AG09309 (cell line): ENCODE measurements at regions not wholly inside any gene's neighbourhood (a gene's known extent, or its start where the extent isn't known, plus 50 kb on each side); places are given as distances from the start of the nearest gene placed in this dataset.

Experiments used
- DNase-seq: peaks from one replicate; pipeline ENCODE4 v3.0.0-alpha.2; 2010; ENCODE audit warnings: low read depth
- H3K4me3 ChIP-seq: 2 replicates; pipeline ENCODE4 v1.5.1; 2011; ENCODE audit warnings: mild to moderate bottlenecking, low read depth, low read length, moderate library complexity; ENCODE audit not compliant: control insufficient read depth
- TF ChIP-seq, protein P1 (sequence below): IDR thresholded peaks from 2 replicates; pipeline ENCODE4 v1.5.1; 2011; ENCODE audit warnings: mild to moderate bottlenecking, low read depth, low read length, inconsistent platforms; ENCODE audit not compliant: insufficient read depth, control insufficient read depth; ENCODE audit errors: missing control alignments

- TF ChIP-seq, protein P1, sequence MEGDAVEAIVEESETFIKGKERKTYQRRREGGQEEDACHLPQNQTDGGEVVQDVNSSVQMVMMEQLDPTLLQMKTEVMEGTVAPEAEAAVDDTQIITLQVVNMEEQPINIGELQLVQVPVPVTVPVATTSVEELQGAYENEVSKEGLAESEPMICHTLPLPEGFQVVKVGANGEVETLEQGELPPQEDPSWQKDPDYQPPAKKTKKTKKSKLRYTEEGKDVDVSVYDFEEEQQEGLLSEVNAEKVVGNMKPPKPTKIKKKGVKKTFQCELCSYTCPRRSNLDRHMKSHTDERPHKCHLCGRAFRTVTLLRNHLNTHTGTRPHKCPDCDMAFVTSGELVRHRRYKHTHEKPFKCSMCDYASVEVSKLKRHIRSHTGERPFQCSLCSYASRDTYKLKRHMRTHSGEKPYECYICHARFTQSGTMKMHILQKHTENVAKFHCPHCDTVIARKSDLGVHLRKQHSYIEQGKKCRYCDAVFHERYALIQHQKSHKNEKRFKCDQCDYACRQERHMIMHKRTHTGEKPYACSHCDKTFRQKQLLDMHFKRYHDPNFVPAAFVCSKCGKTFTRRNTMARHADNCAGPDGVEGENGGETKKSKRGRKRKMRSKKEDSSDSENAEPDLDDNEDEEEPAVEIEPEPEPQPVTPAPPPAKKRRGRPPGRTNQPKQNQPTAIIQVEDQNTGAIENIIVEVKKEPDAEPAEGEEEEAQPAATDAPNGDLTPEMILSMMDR = no peak
- no peak for DNase-seq
Observed at GRCh38 chr9:16175461-16175860, 622.6 kb downstream of the CCDC171 start.

GRCh38 chr9:16178294-16178693 lies 625.5 kb downstream of the CCDC171 start:
- no peak for DNase-seq
- no peak overlapping the region for H3K4me3 ChIP-seq
- TF ChIP-seq, protein P1 = no peak

More at GRCh38 chr9:16175461-16175860, 622.6 kb downstream of the CCDC171 start:
- no peak overlapping the region for H3K4me3 ChIP-seq

GRCh38 chr9:16179566-16179965 lies 626.7 kb downstream of the CCDC171 start:
- no peak for DNase-seq
- H3K4me3 ChIP-seq = no peak overlapping the region
- TF ChIP-seq, protein P1 = no peak

- H3K4me3 ChIP-seq = no peak overlapping the region
- TF ChIP-seq, protein P1 = no peak
- no peak for DNase-seq
Observed at GRCh38 chr9:16180091-16180490, 627.2 kb downstream of the CCDC171 start.

DNA sequence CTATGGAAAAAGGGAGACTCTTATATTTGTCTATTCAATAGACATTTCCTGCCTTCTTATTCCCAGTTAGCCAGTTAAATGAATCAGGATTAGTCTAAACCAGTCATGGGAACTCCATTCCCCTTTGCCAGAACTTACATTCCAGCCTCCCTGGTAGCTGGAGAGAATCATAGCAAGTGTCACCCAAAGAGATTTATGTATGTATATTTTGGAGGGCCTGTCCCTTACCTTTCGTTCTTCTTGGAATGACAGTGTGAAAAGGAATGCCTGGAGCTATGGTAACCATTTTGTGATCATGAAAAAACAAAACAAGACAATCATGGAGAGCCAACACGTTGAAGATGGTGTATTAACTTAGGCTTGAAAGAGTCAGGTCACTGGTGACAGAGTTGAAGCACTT lies 627.7 kb downstream of the CCDC171 start:
- TF ChIP-seq, protein P1 = no peak
- no peak overlapping the region for H3K4me3 ChIP-seq
- no peak for DNase-seq

DNA sequence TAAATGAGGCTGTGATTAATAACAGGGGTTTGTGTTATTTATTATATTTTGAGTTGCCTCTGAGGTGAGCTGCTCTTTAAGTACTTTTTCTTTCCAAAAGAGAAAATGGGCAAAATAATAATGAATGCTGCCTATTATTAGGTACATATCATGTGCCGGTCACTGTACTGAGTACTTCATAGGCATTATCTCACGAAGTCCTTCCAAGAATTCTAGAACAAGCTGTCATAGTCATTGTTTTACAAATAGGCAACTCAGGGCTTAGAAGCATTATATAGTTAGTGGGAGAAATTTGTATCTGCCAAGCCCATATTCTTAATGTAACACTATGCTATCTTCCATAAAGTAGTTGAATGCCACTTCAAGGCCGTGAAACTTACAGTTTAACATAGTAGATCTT lies 628.7 kb downstream of the CCDC171 start:
- TF ChIP-seq, protein P1 = no peak
- H3K4me3 ChIP-seq = no peak overlapping the region
- DNase-seq = no peak

DNA sequence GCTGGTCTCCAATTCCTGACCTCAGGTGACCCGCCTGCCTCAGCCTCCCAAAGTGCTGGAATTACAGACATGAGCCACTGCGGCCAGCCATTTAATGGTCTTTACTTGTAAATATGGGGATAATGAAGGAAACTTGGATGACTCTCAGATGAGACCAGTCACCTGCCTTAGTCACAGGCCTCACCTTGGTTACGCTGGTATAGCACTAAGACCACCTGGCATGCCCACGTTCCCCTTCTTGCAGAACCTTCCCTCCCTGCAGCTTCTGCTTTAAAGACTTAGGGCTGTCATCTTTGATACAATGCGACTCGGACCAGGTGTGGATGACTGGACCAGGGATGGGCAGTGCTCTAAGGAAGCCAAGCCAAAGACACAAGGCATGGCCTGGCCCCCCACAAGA lies 629.9 kb downstream of the CCDC171 start:
- DNase-seq = no peak
- H3K4me3 ChIP-seq = no peak overlapping the region
- TF ChIP-seq, protein P1 = no peak
